Ramos (cell line): ENCODE measurements at regions not wholly inside any gene's neighbourhood (a gene's known extent, or its start where the extent isn't known, plus 50 kb on each side); places are given as distances from the start of the nearest gene placed in this dataset.
"Not testable (repeated sequence)": the region's sequence is repeated elsewhere in the genome, so short reads cannot be mapped to it uniquely, and the experiment has no call there.

ENCODE experiments used
- in situ Hi-C: fragments of 300-500 bp; cut with MboI; formaldehyde crosslinking; loops from one replicate; pipeline ENCODE4 v1.14.3; 2022; ENCODE audit warnings: low sequenced_read_pairs; ENCODE audit not compliant: unreplicated experiment

GRCh38 chr16:5162801-5163200, 65.2 kb upstream of the EEF2KMT start:
- in situ Hi-C loops, result not testable (repeated sequence)

DNA sequence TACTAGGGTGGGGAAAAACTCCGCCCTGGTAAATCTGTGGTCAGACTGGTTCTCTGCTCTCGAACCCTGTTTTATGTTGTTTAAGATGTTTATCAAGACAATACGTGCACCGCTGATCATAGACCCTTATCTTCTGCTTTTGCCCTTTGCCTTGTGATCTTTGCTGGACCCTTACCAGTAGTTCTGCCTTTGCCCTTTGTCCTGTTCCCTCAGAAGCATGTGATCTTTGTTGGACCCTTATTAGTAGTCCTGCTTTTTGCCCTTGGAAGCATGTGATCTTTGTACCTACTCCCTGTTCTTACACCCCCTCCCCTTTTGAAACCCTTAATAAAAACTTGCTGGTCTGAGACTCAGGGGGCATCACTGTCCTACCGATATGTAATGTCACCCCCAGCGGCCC, 64.3 kb upstream of the EEF2KMT start:
- in situ Hi-C loops, result not testable (repeated sequence)

DNA sequence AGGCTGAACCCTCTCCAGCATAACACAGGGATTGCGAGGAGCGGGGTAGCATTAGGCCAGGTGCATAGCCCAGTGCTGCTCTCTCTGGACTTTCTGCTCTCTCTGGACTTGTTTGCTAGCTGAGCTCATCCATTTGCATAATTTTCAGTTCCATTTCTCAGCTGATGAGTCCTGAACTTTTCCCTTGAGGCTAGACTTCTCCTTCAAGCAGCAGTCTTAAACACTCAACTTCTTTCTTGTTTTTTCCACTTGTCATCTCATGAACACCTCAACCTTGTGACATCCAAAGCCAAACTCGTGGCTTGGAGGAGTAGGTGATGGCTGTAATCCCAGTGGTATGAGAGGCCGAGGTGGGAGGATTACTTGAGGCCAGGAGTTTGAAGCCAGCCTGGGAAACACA, 62.4 kb upstream of the EEF2KMT start:
- in situ Hi-C loops, result not testable (repeated sequence)

GRCh38 chr16:5159537-5159936, 61.9 kb upstream of the EEF2KMT start:
- in situ Hi-C loops, result not testable (repeated sequence)

GRCh38 chr16:5158494-5158893, 60.9 kb upstream of the EEF2KMT start:
- in situ Hi-C loops, result no loop called here

DNA sequence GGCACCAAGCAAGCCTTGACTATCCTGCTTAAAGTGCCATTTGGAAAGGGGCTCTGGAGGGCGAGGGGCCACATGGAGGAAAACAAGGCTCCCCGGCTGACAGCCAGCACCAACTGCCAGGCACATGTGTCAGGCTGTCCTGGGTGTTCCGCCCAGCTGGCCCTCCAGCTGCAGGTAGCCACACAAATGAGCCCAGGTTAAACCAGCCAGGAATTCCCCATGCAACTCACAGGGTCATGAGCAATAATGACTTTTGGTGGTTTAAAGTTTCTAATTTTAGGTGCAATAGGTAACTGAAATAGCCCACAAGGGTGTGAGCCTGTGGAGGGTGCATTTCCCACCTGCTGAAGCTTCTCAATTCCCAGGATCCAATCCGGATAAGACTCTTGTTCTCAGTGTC, 58.9 kb upstream of the EEF2KMT start:
- in situ Hi-C loops, result not testable (repeated sequence)

DNA sequence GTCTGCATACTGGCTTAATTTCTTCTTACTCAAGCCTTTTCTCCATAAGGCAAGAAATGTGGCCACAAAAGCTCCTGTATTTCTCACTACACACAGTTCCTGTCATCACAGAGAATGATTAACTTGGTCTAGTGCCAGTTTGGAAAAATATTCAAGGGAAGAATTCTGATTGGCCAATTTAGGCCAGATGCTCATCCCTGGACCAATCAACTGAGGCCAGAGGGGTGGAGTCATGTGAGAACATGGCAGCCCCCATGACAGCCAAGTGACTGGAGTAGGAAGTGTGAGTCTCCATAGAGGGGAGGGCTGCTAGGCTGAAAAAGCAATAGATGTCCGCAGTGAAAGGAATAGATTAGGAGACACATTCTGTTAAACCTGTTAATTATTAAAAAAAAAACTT, 56.4 kb upstream of the EEF2KMT start:
- in situ Hi-C loops, result not testable (repeated sequence)

GRCh38 chr16:5151409-5151808, 53.8 kb upstream of the EEF2KMT start:
- in situ Hi-C loops, result not testable (repeated sequence)
